ENCODE measurements at regions not wholly inside any gene's neighbourhood (a gene's known extent, or its start where the extent isn't known, plus 50 kb on each side); places are given as distances from the start of the nearest gene placed in this dataset.

- TF ChIP-seq DMTF1 (CRISPR knock-in tag; IDR thresholded peaks at IDR 0.05) (no peak), FOXA1 (IDR thresholded peaks at IDR 0.05) (no peak), FOXA1 (CRISPR knock-in tag; IDR thresholded peaks at IDR 0.05) (peak; percentile 58), CREB1 (IDR thresholded peaks at IDR 0.05) (no peak), CREB1 (CRISPR knock-in tag; IDR thresholded peaks at IDR 0.05) (no peak), MNT (IDR thresholded peaks at IDR 0.05) (no peak), CEBPG (CRISPR knock-in tag; IDR thresholded peaks at IDR 0.05) (peak; percentile 86), TMF1 (CRISPR knock-in tag; IDR thresholded peaks at IDR 0.05; ENCODE audit: low read depth) (no peak), CEBPB (IDR thresholded peaks at IDR 0.05; ENCODE audit: borderline replicate concordance, low read depth, low read length) (peak; percentile 89), ZNF547 (CRISPR knock-in tag; IDR thresholded peaks at IDR 0.05) (no peak), ELF1 (CRISPR knock-in tag; IDR thresholded peaks at IDR 0.05) (peak; percentile 65), ETS1 (CRISPR knock-in tag; IDR thresholded peaks at IDR 0.05) (no peak), ZBTB42 (CRISPR knock-in tag; IDR thresholded peaks at IDR 0.05) (no peak), ZFP36L2 (CRISPR knock-in tag; IDR thresholded peaks at IDR 0.05) (no peak), ELF4 (CRISPR knock-in tag; IDR thresholded peaks at IDR 0.05; ENCODE audit: borderline replicate concordance) (no peak), IKZF1 (IDR thresholded peaks at IDR 0.05) (no peak), ZNF556 (CRISPR knock-in tag; IDR thresholded peaks at IDR 0.05; ENCODE audit: borderline replicate concordance) (no peak), KAT2B (IDR thresholded peaks at IDR 0.05; ENCODE audit: borderline replicate concordance, low read depth, low read length) (no peak), ZFP36L1 (CRISPR knock-in tag; IDR thresholded peaks at IDR 0.05) (no peak), NRL (CRISPR knock-in tag; IDR thresholded peaks at IDR 0.05; ENCODE audit: borderline replicate concordance) (no peak), PAX8 (CRISPR knock-in tag; IDR thresholded peaks at IDR 0.05; ENCODE audit: borderline replicate concordance) (no peak), CREB3 (CRISPR knock-in tag; IDR thresholded peaks at IDR 0.05) (no peak), LCORL (IDR thresholded peaks at IDR 0.05) (no peak), LCORL (CRISPR knock-in tag; IDR thresholded peaks at IDR 0.05) (0 out of 2 replicates have a peak, but pooled peaks have one; percentile 30), ZNF704 (CRISPR knock-in tag; IDR thresholded peaks at IDR 0.05; ENCODE audit: borderline replicate concordance) (no peak), ZBTB1 (CRISPR knock-in tag; IDR thresholded peaks at IDR 0.05; ENCODE audit: borderline replicate concordance) (no peak)
Observed at GRCh38 chr2:217010173-217010572, 150.3 kb upstream of the TNP1 start (continued).
